Stomach (tissue), 8 donors: ENCODE measurements at regions not wholly inside any gene's neighbourhood (a gene's known extent, or its start where the extent isn't known, plus 50 kb on each side); places are given as distances from the start of the nearest gene placed in this dataset.

Experiments
- DNase-seq, 2 donors: peaks; one replicate each; pipeline versions ENCODE4 v3.0.0 to v3.0.0-alpha.2; 2013 to 2019
- H3K27ac ChIP-seq, 5 donors: fragments of 200-600 bp in 4 of 5; sonication (generic) in 4 of 5; one replicate each; pipeline ENCODE4 v1.5.1; 2013 to 2019; ENCODE audit warnings: mild to moderate bottlenecking in 1 of 5, moderate library complexity in 1 of 5
- H3K27me3 ChIP-seq, 3 donors: fragments of 200-600 bp; sonication (generic); one replicate each; pipeline ENCODE4 v1.5.1; 2017 to 2019; ENCODE audit warnings: mixed run types in 1 of 3
- H3K36me3 ChIP-seq, 4 donors: fragments of 200-600 bp; sonication (generic); 1 replicate in 3 of 4; 2 replicates in 1 of 4; pipeline ENCODE4 v1.5.1; 2016 to 2019
- H3K4me1 ChIP-seq, 4 donors: fragments of 200-600 bp; sonication (generic); one replicate each; pipeline ENCODE4 v1.5.1; 2016 to 2019
- H3K4me3 ChIP-seq, 4 donors: fragments of 200-600 bp; sonication (generic) in 3 of 4; one replicate each; pipeline ENCODE4 v1.5.1; 2016 to 2019; ENCODE audit warnings: mild to moderate bottlenecking in 1 of 4
- H3K9me3 ChIP-seq, 4 donors: fragments of 200-600 bp; sonication (generic); one replicate each; pipeline ENCODE4 v1.5.1; 2016 to 2019
- CTCF ChIP-seq, 7 experiments: fragments of 450-650 bp in 4 of 7; fragments of 200-600 bp in 3 of 7; sonication (generic) in 3 of 7; IDR thresholded peaks; one replicate each; pipeline ENCODE4 v1.5.1; 2016 to 2019; ENCODE audit warnings: antibody characterized with exemption in 7 of 7, control low read depth in 2 of 7, mild to moderate bottlenecking in 1 of 7
- EP300 ChIP-seq: sonication (generic); formaldehyde crosslinking; IDR thresholded peaks from one replicate; pipeline ENCODE4 v1.6.1; 2017; ENCODE audit warnings: antibody characterized with exemption
- POLR2A ChIP-seq, 4 donors: fragments of 450-650 bp; IDR thresholded peaks; one replicate each; pipeline ENCODE4 v1.6.1; 2016; ENCODE audit warnings: antibody characterized with exemption in 4 of 4, control low read depth in 2 of 4, mild to moderate bottlenecking in 1 of 4, moderate library complexity in 1 of 4
- POLR2AphosphoS5 ChIP-seq, 3 donors: sonication (generic); formaldehyde crosslinking; IDR thresholded peaks; one replicate each; pipeline ENCODE4 v1.6.1; 2016; ENCODE audit warnings: antibody characterized with exemption in 3 of 3
- WGBS, 5 donors: extraction: QIAGEN DNeasy Blood & Tissue Kit in 3 of 5; methylation state at CpG; one replicate each; pipeline versions ENCODE4 v1.1.5 to v1.1.7; 2013 to 2018; 5-methylcytosine and 5-hydroxymethylcytosine counted together
- intact Hi-C: fragments of 100-400 bp; cut with DNase I; formaldehyde crosslinking; loops from one replicate; pipeline ENCODE4 v1.15.1; 2023; ENCODE audit warnings: low total_unique reads
- donor health status: healthy with polysubstance abuse.
- donor health status: Bipolar disorder and iron deficiency.
- donor health status: healthy.

- no peak for TF ChIP-seq EP300
- no peak for TF ChIP-seq POLR2A (IDR thresholded peaks at IDR 0.05)
- no peak for TF ChIP-seq POLR2AphosphoS5 (IDR thresholded peaks at IDR 0.05)
- TF ChIP-seq CTCF (IDR thresholded peaks at IDR 0.05), result no peak
- Histone ChIP-seq H3K4me3 (no peak overlapping the region), H3K9me3 (no peaks in the 10 kb centered on the region), H3K36me3 (no peaks in the 10 kb centered on the region), H3K27me3 (peaks cover 0 to 4% (median 0%) of the 10 kb centered on the region in 3 donors), H3K4me1 (no peaks in the 10 kb centered on the region), H3K27ac (no peak overlapping the region)
- DNase-seq, result no peak
- intact Hi-C loops, result no loop called here
- WGBS, 5 donors, result 78 to 94% (median 88%) methylated on average over 4 of the region's 4 CpGs
Measured at GRCh38 chr11:114784891-114785290, 106.6 kb downstream of the NXPE2 start.

GRCh38 chr11:114785820-114786219 is 107.5 kb downstream of the NXPE2 start:
- Histone ChIP-seq H3K27ac (no peak overlapping the region), H3K4me3 (no peak overlapping the region), H3K4me1 (no peaks in the 10 kb centered on the region), H3K36me3 (no peaks in the 10 kb centered on the region), H3K9me3 (no peaks in the 10 kb centered on the region), H3K27me3 (peaks cover 0 to 4% (median 0%) of the 10 kb centered on the region in 3 donors)
- TF ChIP-seq CTCF (IDR thresholded peaks at IDR 0.05) (no peak), EP300 (no peak)
- 88 to 91% (median 91%) methylated on average over 4 of the region's 4 CpGs for WGBS, 5 donors
- no peak for DNase-seq
- intact Hi-C loops, result no loop called here

GRCh38 chr11:114787126-114787525 is 108.8 kb downstream of the NXPE2 start:
- no peak for DNase-seq
- peaks cover 0 to 4% (median 0%) of the 10 kb centered on the region in 3 donors for H3K27me3 ChIP-seq
- 49 to 62% (median 52%) methylated on average over 8 of the region's 8 CpGs for WGBS, 5 donors
- no peaks in the 10 kb centered on the region for H3K4me1 ChIP-seq
- TF ChIP-seq CTCF (IDR thresholded peaks at IDR 0.05), result no peak
- no peak for TF ChIP-seq EP300
- no peak for TF ChIP-seq POLR2A (IDR thresholded peaks at IDR 0.05)
- TF ChIP-seq POLR2AphosphoS5 (IDR thresholded peaks at IDR 0.05), result no peak
- intact Hi-C loops, result no loop called here
- H3K27ac ChIP-seq, result no peak overlapping the region
- H3K36me3 ChIP-seq, result no peaks in the 10 kb centered on the region
- no peaks in the 10 kb centered on the region for H3K9me3 ChIP-seq
- no peak overlapping the region for H3K4me3 ChIP-seq

GRCh38 chr11:114790910-114791309 is 112.6 kb downstream of the NXPE2 start:
- WGBS, 5 donors, result 48 to 65% (median 58%) methylated on average over 3 of the region's 3 CpGs

More at GRCh38 chr11:114790910-114791309, 112.6 kb downstream of the NXPE2 start:
- intact Hi-C loops, result no loop called here
- Histone ChIP-seq H3K36me3 (no peaks in the 10 kb centered on the region), H3K9me3 (no peaks in the 10 kb centered on the region), H3K4me1 (no peaks in the 10 kb centered on the region), H3K4me3 (no peak overlapping the region), H3K27me3 (peaks cover 0 to 4% (median 0%) of the 10 kb centered on the region in 3 donors), H3K27ac (no peak overlapping the region)
- no peak for TF ChIP-seq EP300
- TF ChIP-seq POLR2A (IDR thresholded peaks at IDR 0.05), result no peak
- no peak for TF ChIP-seq POLR2AphosphoS5 (IDR thresholded peaks at IDR 0.05)
- no peak for TF ChIP-seq CTCF (IDR thresholded peaks at IDR 0.05)
- DNase-seq, result no peak
